H1 (cell line): ENCODE measurements at regions not wholly inside any gene's neighbourhood (a gene's known extent, or its start where the extent isn't known, plus 50 kb on each side); places are given as distances from the start of the nearest gene placed in this dataset.

ENCODE experiments used
- CTCF ChIA-PET: fragments of 300-600 bp; sonication (Branson Sonifier 250); formaldehyde crosslinking; loops from one replicate; lab custom pipeline; 2021; ENCODE audit not compliant: partially characterized antibody; lab: Charles Lee
- POLR2A ChIA-PET: fragments of 300-600 bp; sonication (Branson Sonifier 250); formaldehyde crosslinking; loops from one replicate; lab custom pipeline; 2021; ENCODE audit warnings: inconsistent platforms; ENCODE audit not compliant: partially characterized antibody; lab: Charles Lee
- DNase-seq, 2 experiments: peaks; one replicate each; pipeline versions ENCODE4 v3.0.0 to v3.0.0-alpha.2; 2010 to 2022; ENCODE audit warnings: low spot score in 2 of 2, low read depth in 1 of 2, mixed read lengths in 1 of 2
- FAIRE-seq: peaks from 2 replicates; lab custom pipeline; 2011; peaks lifted over from hg19 to GRCh38; lab: Jason Lieb, UNC
- H2AFZ ChIP-seq: 2 replicates; pipeline ENCODE4 v1.8.1; 2012; ENCODE audit warnings: low read length, inconsistent platforms
- H2AK5ac ChIP-seq: 2 replicates; pipeline ENCODE4 v1.6.1; 2013; ENCODE audit warnings: low read depth, low read length
- H2BK120ac ChIP-seq: replicated peaks from 2 replicates; pipeline ENCODE3; 2013; ENCODE audit warnings: low read depth, low read length, inconsistent platforms
- H2BK12ac ChIP-seq: 2 replicates; pipeline ENCODE4 v1.6.1; 2013; ENCODE audit warnings: low read depth, low read length
- H2BK15ac ChIP-seq: 2 replicates; pipeline ENCODE4 v1.6.1; 2013; ENCODE audit warnings: low read length
- H2BK20ac ChIP-seq: 2 replicates; pipeline ENCODE4 v1.6.1; 2013; ENCODE audit warnings: low read length
- H2BK5ac ChIP-seq: 2 replicates; pipeline ENCODE4 v1.6.1; 2013; ENCODE audit warnings: low read depth, low read length
- H3K14ac ChIP-seq: 2 replicates; pipeline ENCODE4 v1.6.1; 2013; ENCODE audit warnings: inconsistent platforms; ENCODE audit not compliant: insufficient read length
- H3K18ac ChIP-seq: 2 replicates; pipeline ENCODE4 v1.6.1; 2013; ENCODE audit warnings: low read length; ENCODE audit errors: extremely low read depth
- H3K23ac ChIP-seq: 2 replicates; pipeline ENCODE4 v1.6.1; 2013; ENCODE audit warnings: inconsistent platforms; ENCODE audit not compliant: insufficient read length
- H3K23me2 ChIP-seq: 2 replicates; pipeline ENCODE4 v1.6.1; 2013; ENCODE audit warnings: low read depth, low read length
- H3K27ac ChIP-seq: 2 replicates; pipeline ENCODE4 v1.6.1; 2011; ENCODE audit warnings: low read depth, low read length, inconsistent platforms
- H3K27me3 ChIP-seq, 4 experiments: replicated peaks in 1 of 4; 1 replicate in 1 of 4; 2 replicates in 3 of 4; pipeline versions ENCODE4 v1.6.1 to v1.8.1; 2011 to 2013; ENCODE audit warnings: low read length in 3 of 4, mild to moderate bottlenecking in 3 of 4, inconsistent platforms in 2 of 4, mixed read lengths in 2 of 4, moderate library complexity in 1 of 4; ENCODE audit not compliant: control insufficient read depth in 3 of 4, insufficient read depth in 3 of 4; ENCODE audit errors: extremely low read depth in 1 of 4
- H3K36me3 ChIP-seq, 4 experiments: 2 replicates each; pipeline versions ENCODE4 v1.6.1 to v1.8.1; 2011 to 2013; ENCODE audit warnings: mild to moderate bottlenecking in 4 of 4, low read length in 3 of 4, moderate library complexity in 2 of 4, control low read depth in 1 of 4, inconsistent platforms in 1 of 4; ENCODE audit not compliant: insufficient read depth in 4 of 4, control insufficient read depth in 2 of 4
- H3K4ac ChIP-seq: replicated peaks from 2 replicates; pipeline ENCODE3; 2013; ENCODE audit warnings: low read length, low read depth, mixed read lengths, inconsistent platforms; ENCODE audit not compliant: insufficient read length
- H3K4me1 ChIP-seq, 4 experiments: replicated peaks in 1 of 4; 1 replicate in 1 of 4; 2 replicates in 3 of 4; pipeline versions ENCODE4 v1.6.1 to v1.8.1; 2011 to 2013; ENCODE audit warnings: low read length in 3 of 4, inconsistent platforms in 2 of 4, mixed read lengths in 1 of 4; ENCODE audit not compliant: insufficient read depth in 4 of 4, control insufficient read depth in 3 of 4
- H3K4me2 ChIP-seq, 2 experiments: 2 replicates each; pipeline versions ENCODE4 v1.6.1 to v1.8.1; 2011 to 2013; ENCODE audit warnings: low read depth in 2 of 2, low read length in 2 of 2, control low read depth in 1 of 2, inconsistent platforms in 1 of 2, mild to moderate bottlenecking in 1 of 2; ENCODE audit not compliant: insufficient read depth in 1 of 2
- H3K4me3 ChIP-seq, 4 experiments: fragments of 200-600, 300-600 bp in 1 of 4; sonication (generic), shearing (Covaris generic), sonication (Bioruptor Twin) in 1 of 4; 2 replicates each; pipeline versions ENCODE4 v1.5.1 to v1.8.1; 2011 to 2016; ENCODE audit warnings: low read length in 4 of 4, low read depth in 3 of 4, control low read depth in 2 of 4, inconsistent platforms in 2 of 4, mild to moderate bottlenecking in 2 of 4, mixed read lengths in 1 of 4, moderate library complexity in 1 of 4; ENCODE audit not compliant: insufficient read depth in 2 of 4; ENCODE audit errors: extremely low read depth in 1 of 4
- H3K56ac ChIP-seq: replicated peaks from 2 replicates; pipeline ENCODE3; 2013; ENCODE audit warnings: low read depth, mild to moderate bottlenecking, mixed read lengths, low read length, inconsistent platforms; ENCODE audit not compliant: insufficient read length
- H3K79me1 ChIP-seq: 2 replicates; pipeline ENCODE4 v1.6.1; 2013; ENCODE audit warnings: low read depth, low read length, control low read depth
- H3K79me2 ChIP-seq, 2 experiments: 2 replicates each; pipeline versions ENCODE4 v1.6.1 to v1.8.1; 2012 to 2013; ENCODE audit warnings: low read length in 2 of 2, mild to moderate bottlenecking in 2 of 2, inconsistent platforms in 1 of 2; ENCODE audit not compliant: insufficient read depth in 2 of 2, control insufficient read depth in 1 of 2
- H3K9ac ChIP-seq, 4 experiments: replicated peaks in 1 of 4; 1 replicate in 1 of 4; 2 replicates in 3 of 4; pipeline versions ENCODE4 v1.6.1 to v1.8.1; 2011 to 2013; ENCODE audit warnings: low read depth in 3 of 4, low read length in 3 of 4, control low read depth in 2 of 4, mild to moderate bottlenecking in 2 of 4, moderate library complexity in 2 of 4, inconsistent platforms in 1 of 4; ENCODE audit errors: extremely low read depth in 1 of 4
- H3K9me3 ChIP-seq, 2 experiments: 2 replicates each; pipeline versions ENCODE4 v1.6.1 to v1.8.1; 2012 to 2013; ENCODE audit warnings: mild to moderate bottlenecking in 2 of 2, moderate library complexity in 2 of 2, control low read depth in 1 of 2, inconsistent platforms in 1 of 2, low read depth in 1 of 2, low read length in 1 of 2, mixed read lengths in 1 of 2; ENCODE audit not compliant: insufficient read depth in 2 of 2
- H4K20me1 ChIP-seq, 2 experiments: replicated peaks in 1 of 2; 2 replicates each; pipeline versions ENCODE3 to v1.8.1; 2011 to 2013; ENCODE audit warnings: inconsistent platforms in 2 of 2, low read length in 2 of 2, mild to moderate bottlenecking in 1 of 2; ENCODE audit not compliant: insufficient read depth in 2 of 2, control insufficient read depth in 1 of 2
- H4K5ac ChIP-seq: 2 replicates; pipeline ENCODE4 v1.6.1; 2013; ENCODE audit warnings: low read length, low read depth, mixed read lengths, inconsistent platforms; ENCODE audit not compliant: insufficient read length
- H4K8ac ChIP-seq: 2 replicates; pipeline ENCODE4 v1.8.0; 2013; ENCODE audit warnings: mild to moderate bottlenecking, moderate library complexity, low read length, inconsistent platforms; ENCODE audit not compliant: insufficient read depth; ENCODE audit errors: extremely low read depth
- H4K91ac ChIP-seq: replicated peaks from 2 replicates; pipeline ENCODE3; 2013; ENCODE audit warnings: low read length, mixed read lengths, inconsistent platforms; ENCODE audit not compliant: insufficient read length
- BCL11A ChIP-seq, 2 experiments: IDR thresholded peaks; one replicate each; pipeline ENCODE4 v1.6.1; 2011; ENCODE audit warnings: low read depth in 2 of 2, low read length in 2 of 2, mild to moderate bottlenecking in 2 of 2
- CHD1 ChIP-seq: IDR thresholded peaks from 2 replicates; pipeline ENCODE4 v1.6.1; 2012; ENCODE audit warnings: low read depth, low read length, improper control_type of control experiment
- CREB1 ChIP-seq: IDR thresholded peaks from 2 replicates; pipeline ENCODE4 v1.6.1; 2012; ENCODE audit warnings: inconsistent platforms
- EGR1 ChIP-seq: IDR thresholded peaks from 2 replicates; pipeline ENCODE4 v1.6.1; 2011; ENCODE audit warnings: low read depth, low read length, borderline replicate concordance
- HDAC2 ChIP-seq, 2 experiments: fragments of 300-600 bp in 1 of 2; sonication (generic) in 1 of 2; IDR thresholded peaks; 2 replicates each; pipeline ENCODE4 v1.6.1; 2011 to 2012; ENCODE audit warnings: low read depth in 2 of 2, low read length in 2 of 2, mild to moderate bottlenecking in 2 of 2, moderate library complexity in 2 of 2, borderline replicate concordance in 1 of 2, inconsistent platforms in 1 of 2
- HDAC6 ChIP-seq: IDR thresholded peaks from one replicate; pipeline ENCODE4 v1.7.1; 2012; ENCODE audit warnings: low read depth, mild to moderate bottlenecking, inconsistent platforms, low read length, moderate library complexity
- JUND ChIP-seq: IDR thresholded peaks from 2 replicates; pipeline ENCODE4 v1.6.1; 2011; ENCODE audit warnings: mild to moderate bottlenecking, improper control_type of control experiment, low read length
- KDM4A ChIP-seq: IDR thresholded peaks from one replicate; pipeline ENCODE4 v1.7.1; 2012; ENCODE audit warnings: low read depth, mild to moderate bottlenecking, moderate library complexity, low read length, inconsistent platforms; ENCODE audit not compliant: severe bottlenecking
- RFX5 ChIP-seq: IDR thresholded peaks from 2 replicates; pipeline ENCODE4 v1.6.1; 2011; ENCODE audit warnings: low read depth, low read length, improper control_type of control experiment, borderline replicate concordance
- RXRA ChIP-seq: IDR thresholded peaks from 2 replicates; pipeline ENCODE4 v1.6.1; 2011; ENCODE audit warnings: low read depth, mild to moderate bottlenecking, low read length, moderate library complexity; ENCODE audit not compliant: insufficient read depth
- SIN3A ChIP-seq, 2 experiments: IDR thresholded peaks in 1 of 2; conservative IDR thresholded peaks in 1 of 2; 2 replicates each; pipeline ENCODE4 v1.6.1; 2011 to 2012; ENCODE audit warnings: low read length in 2 of 2, improper control_type of control experiment in 1 of 2, low read depth in 1 of 2, mild to moderate bottlenecking in 1 of 2
- SIRT6 ChIP-seq: IDR thresholded peaks from one replicate; pipeline ENCODE4 v1.7.1; 2012; ENCODE audit warnings: low read length, inconsistent platforms
- TAF7 ChIP-seq: optimal IDR thresholded peaks from 2 replicates; pipeline ENCODE3; 2011; ENCODE audit warnings: low read depth, mild to moderate bottlenecking, inconsistent platforms, low read length, moderate library complexity, borderline replicate concordance
- TBP ChIP-seq: IDR thresholded peaks from 2 replicates; pipeline ENCODE4 v1.6.1; 2011; ENCODE audit warnings: low read depth, low read length, improper control_type of control experiment
- TCF12 ChIP-seq: IDR thresholded peaks from 2 replicates; pipeline ENCODE4 v1.6.1; 2011; ENCODE audit warnings: low read depth, mild to moderate bottlenecking, low read length
- YY1 ChIP-seq: IDR thresholded peaks from 2 replicates; pipeline ENCODE4 v1.6.1; 2011; ENCODE audit warnings: low read depth, mild to moderate bottlenecking, low read length
- WGBS, 2 experiments: shearing (Covaris generic) in 1 of 2; methylation state at CpG; one replicate each; pipeline versions ENCODE4 v1.1.6 to v1.1.7; 2013 to 2015; ENCODE audit warnings: low lambda C conversion rate in 2 of 2, mixed read lengths in 2 of 2, inconsistent platforms in 1 of 2, low coverage in 1 of 2, missing lambda C conversion rate in 1 of 2; ENCODE audit not compliant: insufficient replicate concordance in 2 of 2, insufficient coverage in 1 of 2, insufficient read length in 1 of 2; ENCODE audit errors: extremely low coverage in 1 of 2, missing lambda C conversion rate in 1 of 2; 5-methylcytosine and 5-hydroxymethylcytosine counted together

DNA sequence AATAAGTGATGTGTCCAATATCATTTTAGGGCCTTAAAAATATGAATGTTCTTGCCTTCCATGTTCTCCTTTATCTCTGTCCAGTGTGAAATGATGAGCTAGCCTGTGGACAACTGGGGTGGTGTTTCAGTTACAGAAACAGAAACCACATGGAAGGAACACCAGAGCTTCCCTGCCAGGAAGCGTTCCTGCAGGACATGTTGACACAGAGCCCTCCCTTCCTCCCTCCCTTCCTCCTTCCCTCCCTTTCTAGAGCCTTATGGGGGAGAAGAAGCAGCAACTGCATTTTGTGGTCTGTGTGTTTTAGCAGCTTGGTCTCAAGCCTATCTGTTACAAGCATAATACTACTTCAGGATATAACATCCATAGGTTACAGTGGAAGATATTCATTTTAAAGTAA lies 539.7 kb upstream of the NETO1 start:
- Histone ChIP-seq H3K56ac (no peak overlapping the region), H3K9me3 (no peaks in the 10 kb centered on the region), H2BK5ac (peak overlapping the region; percentile 62; the same call in 1 of the 2 replicates), H3K4me1 (peaks cover 0 to 2% (median 1%) of the 10 kb centered on the region in 4 experiments; a peak in 1 of 7 replicates), H2BK12ac (peak overlapping the region; percentile 73; the same call in 1 of the 2 replicates), H3K27ac (no peak overlapping the region), H3K4me3 (no peak overlapping the region), H3K27me3 (no peaks in the 10 kb centered on the region), H4K91ac (no peak overlapping the region), H3K9ac (no peak overlapping the region), H3K23me2 (no peaks in the 10 kb centered on the region), H3K4me2 (no peak overlapping the region), H3K79me1 (no peaks in the 10 kb centered on the region), H2BK120ac (no peak overlapping the region), H4K8ac (no peak overlapping the region), H3K14ac (no peak overlapping the region), H2BK20ac (no peak overlapping the region), H2BK15ac (no peak overlapping the region), H2AK5ac (no peak overlapping the region), H4K20me1 (no peaks in the 10 kb centered on the region), H4K5ac (no peak overlapping the region), H2AFZ (peak overlapping the region; percentile 24), H3K23ac (no peak overlapping the region), H3K4ac (no peak overlapping the region), H3K18ac (no peak overlapping the region), H3K36me3 (no peaks in the 10 kb centered on the region), H3K79me2 (no peaks in the 10 kb centered on the region)
- FAIRE-seq: no peak
- ChIA-PET POLR2A (no interaction called here), CTCF (interaction anchor here (0.9 to 2.2 kb wide), 4 partner anchors 8 to 644 kb away, joined by 3 to 5 read pairs (median 4); no protein-coding TSS in a partner anchor)
- no peak for DNase-seq
- TF ChIP-seq JUND (no peak), RFX5 (no peak), CREB1 (no peak), HDAC6 (no peak), HDAC2 (IDR thresholded peaks at IDR 0.05; ENCODE audit: borderline replicate concordance in 1 of 2, low read depth in 2 of 2, low read length in 2 of 2) (no peak), YY1 (no peak), EGR1 (no peak), KDM4A (no peak), TAF7 (no peak), TCF12 (no peak), TBP (no peak), CHD1 (no peak), BCL11A (IDR thresholded peaks at IDR 0.05; ENCODE audit: low read depth in 2 of 2, low read length in 2 of 2) (no peak), SIRT6 (no peak), SIN3A (conservative IDR thresholded peaks at IDR 0.05 in 1 of 2, IDR thresholded peaks at IDR 0.05 in 1 of 2; ENCODE audit: low read depth in 1 of 2, low read length in 2 of 2) (no peak), RXRA (no peak)
- WGBS, 2 experiments: 80% methylated on average over 1 of the region's 1 CpG; no CpG with 5 or more reads in 1 of the 2 experiments
